SK-N-SH (cell line): ENCODE measurements at regions not wholly inside any gene's neighbourhood (a gene's known extent, or its start where the extent isn't known, plus 50 kb on each side); places are given as distances from the start of the nearest gene placed in this dataset.

Experiments
- CTCF ChIA-PET: fragments of 300-600, 350-600 bp; formaldehyde crosslinking; extraction: SDS; loops from one replicate; lab custom pipeline; 2021; lab: Yijun Ruan, JAX
- POLR2A ChIA-PET: fragments of 350-600 bp; sonication (Branson Sonifier 250); formaldehyde crosslinking; extraction: SDS; loops from one replicate; lab custom pipeline; 2020; ENCODE audit warnings: antibody characterized with exemption, inconsistent platforms; lab: Yijun Ruan, JAX
- DNase-seq: peaks from one replicate; pipeline ENCODE4 v3.0.0; 2012
- H2AFZ ChIP-seq: fragments of 200-600 bp; sonication (generic); 2 replicates; pipeline ENCODE4 v1.8.1; 2016; ENCODE audit warnings: antibody characterized with exemption, mild to moderate bottlenecking, low read depth
- H3F3A ChIP-seq: fragments of 200-600 bp; sonication (generic); replicated peaks from 2 replicates; pipeline ENCODE3; 2016; ENCODE audit warnings: antibody characterized with exemption, mild to moderate bottlenecking; ENCODE audit not compliant: insufficient read depth
- H3K27ac ChIP-seq, 2 experiments: fragments of 200-500 bp in 1 of 2; fragments of 200-600 bp in 1 of 2; sonication (Bioruptor generic) in 1 of 2; sonication (generic), shearing (Covaris generic) in 1 of 2; 2 replicates each; pipeline versions ENCODE4 v1.5.1 to v1.6.1; 2014 to 2016; ENCODE audit warnings: low read depth in 2 of 2, inconsistent platforms in 1 of 2, low read length in 1 of 2, mild to moderate bottlenecking in 1 of 2, mixed read lengths in 1 of 2
- H3K27me3 ChIP-seq: fragments of 200-600 bp; sonication (generic), shearing (Covaris generic); 2 replicates; pipeline ENCODE4 v1.6.1; 2016; ENCODE audit warnings: mixed run types; ENCODE audit not compliant: insufficient read depth
- H3K36me3 ChIP-seq, 2 experiments: fragments of 200-500 bp in 1 of 2; fragments of 200-600 bp in 1 of 2; sonication (Bioruptor generic) in 1 of 2; sonication (generic) in 1 of 2; replicated peaks in 1 of 2; 2 replicates each; pipeline versions ENCODE3 to v1.5.1; 2014 to 2016; ENCODE audit warnings: low read length in 1 of 2, mild to moderate bottlenecking in 1 of 2; ENCODE audit not compliant: insufficient read depth in 2 of 2, control insufficient read depth in 1 of 2
- H3K4me1 ChIP-seq, 2 experiments: fragments of 200-500 bp in 1 of 2; fragments of 200-600 bp in 1 of 2; sonication (Bioruptor generic) in 1 of 2; sonication (generic), shearing (Covaris generic) in 1 of 2; 2 replicates each; pipeline versions ENCODE4 v1.5.1 to v1.6.1; 2014 to 2016; ENCODE audit warnings: low read depth in 1 of 2, low read length in 1 of 2, mixed run types in 1 of 2; ENCODE audit not compliant: insufficient read depth in 2 of 2, control insufficient read depth in 1 of 2
- H3K4me2 ChIP-seq: fragments of 200-600 bp; sonication (generic), shearing (Covaris generic); 2 replicates; pipeline ENCODE4 v1.6.1; 2017; ENCODE audit warnings: mixed run types
- H3K4me3 ChIP-seq, 2 experiments: fragments of 200-500 bp in 1 of 2; fragments of 200-600 bp in 1 of 2; sonication (Bioruptor generic) in 1 of 2; sonication (generic), shearing (Covaris generic) in 1 of 2; 2 replicates each; pipeline versions ENCODE4 v1.5.1 to v1.8.1; 2014 to 2016; ENCODE audit warnings: low read depth in 2 of 2, inconsistent platforms in 1 of 2, low read length in 1 of 2, mild to moderate bottlenecking in 1 of 2, mixed read lengths in 1 of 2, moderate library complexity in 1 of 2
- H3K79me2 ChIP-seq: fragments of 200-600 bp; sonication (generic); 2 replicates; pipeline ENCODE4 v1.8.1; 2017; ENCODE audit warnings: mild to moderate bottlenecking; ENCODE audit not compliant: insufficient read depth
- H3K9ac ChIP-seq: fragments of 200-600 bp; sonication (generic); 2 replicates; pipeline ENCODE4 v1.6.1; 2017; ENCODE audit warnings: mixed run types
- H3K9me2 ChIP-seq: fragments of 200-600 bp; sonication (generic); 2 replicates; pipeline ENCODE4 v1.6.1; 2017; ENCODE audit warnings: mixed run types
- H3K9me3 ChIP-seq: fragments of 200-600 bp; sonication (generic); 2 replicates; pipeline ENCODE4 v1.6.1; 2017; ENCODE audit warnings: mixed run types, mild to moderate bottlenecking, moderate library complexity
- H4K20me1 ChIP-seq: fragments of 200-600 bp; sonication (generic); 2 replicates; pipeline ENCODE4 v1.6.1; 2017; ENCODE audit warnings: mild to moderate bottlenecking, mixed run types; ENCODE audit not compliant: insufficient read depth
- CHD2 ChIP-seq: fragments of 150-350 bp; IDR thresholded peaks from 2 replicates; pipeline ENCODE4 v1.6.1; 2018; ENCODE audit warnings: low read length; ENCODE audit not compliant: partially characterized antibody
- ELF1 ChIP-seq: IDR thresholded peaks from 2 replicates; pipeline ENCODE4 v1.4.0; 2012
- FOSL2 ChIP-seq: IDR thresholded peaks from 2 replicates; pipeline ENCODE4 v1.4.0; 2012; ENCODE audit warnings: low read depth, mild to moderate bottlenecking, moderate library complexity, borderline replicate concordance
- FOXJ3 ChIP-seq: sonication (generic); formaldehyde crosslinking; IDR thresholded peaks from 2 replicates; pipeline ENCODE4 v1.5.1; 2020; ENCODE audit warnings: mild to moderate bottlenecking, missing genetic modification reagents
- FOXM1 ChIP-seq: IDR thresholded peaks from 2 replicates; pipeline ENCODE4 v1.4.0; 2012; ENCODE audit warnings: low read depth, mild to moderate bottlenecking
- GABPA ChIP-seq: IDR thresholded peaks from 2 replicates; pipeline ENCODE4 v1.4.0; 2012; ENCODE audit warnings: low read depth, mild to moderate bottlenecking
- GATA2 ChIP-seq: sonication (generic); formaldehyde crosslinking; IDR thresholded peaks from 2 replicates; pipeline ENCODE4 v1.5.0; 2020; ENCODE audit warnings: mild to moderate bottlenecking, missing genetic modification reagents
- MAX ChIP-seq: IDR thresholded peaks from 2 replicates; pipeline ENCODE4 v1.4.0; 2012; ENCODE audit warnings: low read depth
- MEF2A ChIP-seq: IDR thresholded peaks from 2 replicates; pipeline ENCODE4 v1.4.0; 2012; ENCODE audit warnings: low read depth, borderline replicate concordance
- MXI1 ChIP-seq: IDR thresholded peaks from 2 replicates; pipeline ENCODE4 v1.6.1; 2012; ENCODE audit warnings: mild to moderate bottlenecking, low read depth, low read length, improper control_type of control experiment
- NFIC ChIP-seq: IDR thresholded peaks from 2 replicates; pipeline ENCODE4 v1.4.0; 2012; ENCODE audit warnings: borderline replicate concordance
- RAD21 ChIP-seq: IDR thresholded peaks from 2 replicates; pipeline ENCODE4 v1.6.1; 2012; ENCODE audit warnings: mild to moderate bottlenecking, low read length
- RFX5 ChIP-seq: IDR thresholded peaks from 2 replicates; pipeline ENCODE4 v1.6.1; 2012; ENCODE audit warnings: mild to moderate bottlenecking, improper control_type of control experiment, low read length
- RXRA ChIP-seq: IDR thresholded peaks from 2 replicates; pipeline ENCODE4 v1.4.0; 2012; ENCODE audit warnings: low read depth, mild to moderate bottlenecking, borderline replicate concordance
- SMC3 ChIP-seq: IDR thresholded peaks from 2 replicates; pipeline ENCODE4 v1.6.1; 2012; ENCODE audit warnings: low read depth, low read length, improper control_type of control experiment
- TCF12 ChIP-seq: IDR thresholded peaks from 2 replicates; pipeline ENCODE4 v1.4.0; 2012
- TEAD4 ChIP-seq: IDR thresholded peaks from 2 replicates; pipeline ENCODE4 v1.4.0; 2012; ENCODE audit warnings: mild to moderate bottlenecking, borderline replicate concordance; ENCODE audit not compliant: insufficient read depth
- USF2 ChIP-seq: fragments of 150-350 bp; IDR thresholded peaks from 2 replicates; pipeline ENCODE4 v1.6.1; 2017; ENCODE audit warnings: antibody characterized with exemption, low read length, low read depth, borderline replicate concordance
- YY1 ChIP-seq: IDR thresholded peaks from 2 replicates; pipeline ENCODE4 v1.4.0; 2012; ENCODE audit warnings: low read depth, mild to moderate bottlenecking
- WGBS: methylation state at CpG from one replicate; pipeline ENCODE4 v1.1.6; 2017; ENCODE audit warnings: low lambda C conversion rate; 5-methylcytosine and 5-hydroxymethylcytosine counted together
- TF ChIP-seq, protein P1 (sequence below): IDR thresholded peaks from 2 replicates; pipeline ENCODE4 v1.6.1; 2012; ENCODE audit warnings: mild to moderate bottlenecking, low read depth, low read length, moderate library complexity
- TF ChIP-seq, protein P2 (sequence below): fragments of 200-600 bp; sonication (generic); IDR thresholded peaks from 2 replicates; pipeline ENCODE4 v1.6.1; 2017; ENCODE audit warnings: antibody characterized with exemption, mild to moderate bottlenecking, moderate library complexity

DNA sequence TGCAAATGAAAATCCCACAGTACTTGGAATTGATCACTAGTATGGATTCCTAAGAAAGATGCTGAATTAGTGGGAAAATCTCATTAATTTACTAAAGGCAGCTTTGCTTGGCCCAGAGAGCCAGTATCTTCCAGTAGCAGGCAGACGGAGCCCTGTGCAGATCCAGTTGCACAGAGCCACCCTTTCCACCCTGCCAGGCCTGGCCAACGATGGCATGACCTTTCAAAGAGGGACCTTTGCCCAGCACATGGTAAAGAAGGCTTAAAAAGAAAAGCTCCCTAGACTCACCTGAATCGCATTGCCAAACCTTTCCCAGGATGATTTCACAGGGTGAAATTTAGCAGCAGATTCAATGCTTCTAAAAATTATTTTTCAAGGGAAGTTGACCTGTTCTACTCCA lies 170.5 kb upstream of the CAMK1G start:
- POLR2A ChIA-PET, result no interaction called here
- H3K9ac ChIP-seq, result no peak overlapping the region
- H3K27me3 ChIP-seq, result no peaks in the 10 kb centered on the region
- TF ChIP-seq RFX5 (no peak), ELF1 (no peak), MXI1 (no peak), GATA2 (no peak), MEF2A (no peak), USF2 (no peak)
- no peaks in the 10 kb centered on the region for H3K36me3 ChIP-seq
- no peak overlapping the region for H3K27ac ChIP-seq
- no peaks in the 10 kb centered on the region for H3K9me2 ChIP-seq
- no peaks in the 10 kb centered on the region for H3K79me2 ChIP-seq
- 66% methylated on average over 2 of the region's 3 CpGs for WGBS
- peaks cover 13 to 22% of the 10 kb centered on the region in 2 experiments; a peak in 3 of 4 replicates for H3K4me1 ChIP-seq
- CTCF ChIA-PET, result interaction anchor here (0.6 to 1.6 kb wide), 3 partner anchors 9 to 112 kb away, joined by 3 to 5 read pairs (median 3); no protein-coding TSS in a partner anchor
- H2AFZ ChIP-seq, result no peak overlapping the region
- no peak overlapping the region for H3K4me3 ChIP-seq
- peaks cover 7% of the 10 kb centered on the region for H3F3A ChIP-seq
- H4K20me1 ChIP-seq, result no peaks in the 10 kb centered on the region
- no peaks in the 10 kb centered on the region for H3K9me3 ChIP-seq
- no peak overlapping the region for H3K4me2 ChIP-seq
- no peak for DNase-seq

GRCh38 chr1:209414803-209415329 lies 168.6 kb upstream of the CAMK1G start:
- Histone ChIP-seq H3K9me3 (no peaks in the 10 kb centered on the region), H3K79me2 (no peaks in the 10 kb centered on the region), H3K9me2 (no peaks in the 10 kb centered on the region), H2AFZ (no peak overlapping the region), H3K27ac (no peak overlapping the region), H3F3A (peaks cover 2% of the 10 kb centered on the region), H3K36me3 (no peaks in the 10 kb centered on the region), H4K20me1 (no peaks in the 10 kb centered on the region), H3K9ac (no peak overlapping the region), H3K27me3 (no peaks in the 10 kb centered on the region), H3K4me2 (no peak overlapping the region), H3K4me1 (peaks cover 13 to 22% of the 10 kb centered on the region in 2 experiments; a peak in 3 of 4 replicates), H3K4me3 (no peak overlapping the region)
- no peak for DNase-seq
- POLR2A ChIA-PET, result no interaction called here
- 84% methylated on average over 8 of the region's 8 CpGs for WGBS
- CTCF ChIA-PET, result interaction anchor here (0.5 to 2.0 kb wide), 4 partner anchors 16 to 340 kb away, joined by 3 to 5 read pairs (median 3); no protein-coding TSS in a partner anchor
- no peak for TF ChIP-seq ELF1
- TF ChIP-seq FOXM1, result no peak
- no peak for TF ChIP-seq TEAD4
- no peak for TF ChIP-seq GABPA
- no peak for TF ChIP-seq TCF12
- TF ChIP-seq RAD21, result no peak
- TF ChIP-seq SMC3, result no peak
- TF ChIP-seq FOXJ3 (CRISPR knock-in tag), result no peak
- no peak for TF ChIP-seq RXRA
- no peak for TF ChIP-seq CHD2
- no peak for TF ChIP-seq USF2
- TF ChIP-seq MAX, result no peak
- no peak for TF ChIP-seq NFIC
- TF ChIP-seq FOSL2, result no peak
- TF ChIP-seq, protein P1, sequence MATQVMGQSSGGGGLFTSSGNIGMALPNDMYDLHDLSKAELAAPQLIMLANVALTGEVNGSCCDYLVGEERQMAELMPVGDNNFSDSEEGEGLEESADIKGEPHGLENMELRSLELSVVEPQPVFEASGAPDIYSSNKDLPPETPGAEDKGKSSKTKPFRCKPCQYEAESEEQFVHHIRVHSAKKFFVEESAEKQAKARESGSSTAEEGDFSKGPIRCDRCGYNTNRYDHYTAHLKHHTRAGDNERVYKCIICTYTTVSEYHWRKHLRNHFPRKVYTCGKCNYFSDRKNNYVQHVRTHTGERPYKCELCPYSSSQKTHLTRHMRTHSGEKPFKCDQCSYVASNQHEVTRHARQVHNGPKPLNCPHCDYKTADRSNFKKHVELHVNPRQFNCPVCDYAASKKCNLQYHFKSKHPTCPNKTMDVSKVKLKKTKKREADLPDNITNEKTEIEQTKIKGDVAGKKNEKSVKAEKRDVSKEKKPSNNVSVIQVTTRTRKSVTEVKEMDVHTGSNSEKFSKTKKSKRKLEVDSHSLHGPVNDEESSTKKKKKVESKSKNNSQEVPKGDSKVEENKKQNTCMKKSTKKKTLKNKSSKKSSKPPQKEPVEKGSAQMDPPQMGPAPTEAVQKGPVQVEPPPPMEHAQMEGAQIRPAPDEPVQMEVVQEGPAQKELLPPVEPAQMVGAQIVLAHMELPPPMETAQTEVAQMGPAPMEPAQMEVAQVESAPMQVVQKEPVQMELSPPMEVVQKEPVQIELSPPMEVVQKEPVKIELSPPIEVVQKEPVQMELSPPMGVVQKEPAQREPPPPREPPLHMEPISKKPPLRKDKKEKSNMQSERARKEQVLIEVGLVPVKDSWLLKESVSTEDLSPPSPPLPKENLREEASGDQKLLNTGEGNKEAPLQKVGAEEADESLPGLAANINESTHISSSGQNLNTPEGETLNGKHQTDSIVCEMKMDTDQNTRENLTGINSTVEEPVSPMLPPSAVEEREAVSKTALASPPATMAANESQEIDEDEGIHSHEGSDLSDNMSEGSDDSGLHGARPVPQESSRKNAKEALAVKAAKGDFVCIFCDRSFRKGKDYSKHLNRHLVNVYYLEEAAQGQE, result no peak
- TF ChIP-seq, protein P2, sequence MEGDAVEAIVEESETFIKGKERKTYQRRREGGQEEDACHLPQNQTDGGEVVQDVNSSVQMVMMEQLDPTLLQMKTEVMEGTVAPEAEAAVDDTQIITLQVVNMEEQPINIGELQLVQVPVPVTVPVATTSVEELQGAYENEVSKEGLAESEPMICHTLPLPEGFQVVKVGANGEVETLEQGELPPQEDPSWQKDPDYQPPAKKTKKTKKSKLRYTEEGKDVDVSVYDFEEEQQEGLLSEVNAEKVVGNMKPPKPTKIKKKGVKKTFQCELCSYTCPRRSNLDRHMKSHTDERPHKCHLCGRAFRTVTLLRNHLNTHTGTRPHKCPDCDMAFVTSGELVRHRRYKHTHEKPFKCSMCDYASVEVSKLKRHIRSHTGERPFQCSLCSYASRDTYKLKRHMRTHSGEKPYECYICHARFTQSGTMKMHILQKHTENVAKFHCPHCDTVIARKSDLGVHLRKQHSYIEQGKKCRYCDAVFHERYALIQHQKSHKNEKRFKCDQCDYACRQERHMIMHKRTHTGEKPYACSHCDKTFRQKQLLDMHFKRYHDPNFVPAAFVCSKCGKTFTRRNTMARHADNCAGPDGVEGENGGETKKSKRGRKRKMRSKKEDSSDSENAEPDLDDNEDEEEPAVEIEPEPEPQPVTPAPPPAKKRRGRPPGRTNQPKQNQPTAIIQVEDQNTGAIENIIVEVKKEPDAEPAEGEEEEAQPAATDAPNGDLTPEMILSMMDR, result no peak
- TF ChIP-seq YY1, result no peak
